HG03442 (cell line): ENCODE measurements at regions not wholly inside any gene's neighbourhood (a gene's known extent, or its start where the extent isn't known, plus 50 kb on each side); places are given as distances from the start of the nearest gene placed in this dataset.
"Not testable (repeated sequence)": the region's sequence is repeated elsewhere in the genome, so short reads cannot be mapped to it uniquely, and the experiment has no call there.

Experiments used
- ATAC-seq: cut with Tn5 transposase; IDR thresholded peaks from one replicate; pipeline ENCODE4 v1.9.1; 2021; ENCODE audit warnings: mild to moderate bottlenecking, moderate library complexity; ENCODE audit not compliant: unreplicated experiment

DNA sequence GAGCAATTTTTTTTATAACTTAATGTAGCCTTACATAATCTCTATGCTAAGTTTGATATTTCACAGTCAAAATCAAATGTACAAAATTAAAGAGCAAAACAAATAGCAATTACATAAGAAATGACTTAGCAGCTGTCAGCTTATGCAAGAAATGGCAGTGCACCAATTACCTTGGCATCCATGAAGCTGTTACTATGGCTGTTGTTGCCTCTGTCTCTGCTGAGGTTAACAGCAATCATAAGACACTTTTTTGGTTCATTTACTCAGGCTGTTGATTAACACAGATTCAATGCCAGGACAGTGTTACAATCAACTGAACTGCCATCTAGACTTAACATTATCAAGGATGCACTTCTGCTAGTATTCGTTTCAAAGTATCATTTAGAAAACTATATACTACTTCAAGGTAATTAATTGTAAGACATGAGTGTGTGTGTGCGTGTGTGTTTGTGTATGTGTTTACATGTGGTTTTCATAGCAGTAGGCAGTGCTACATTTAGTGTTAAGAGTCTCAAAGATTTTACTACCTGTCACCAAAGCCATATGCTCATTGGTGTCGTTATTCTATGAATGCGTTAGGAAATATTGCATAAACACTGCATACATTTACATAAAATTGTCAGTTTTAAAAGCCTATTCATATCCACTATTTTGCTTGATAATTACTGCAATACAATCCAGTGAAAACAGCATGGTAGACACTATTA is 1084.2 kb upstream of the COX7C start:
- no peak for ATAC-seq

DNA sequence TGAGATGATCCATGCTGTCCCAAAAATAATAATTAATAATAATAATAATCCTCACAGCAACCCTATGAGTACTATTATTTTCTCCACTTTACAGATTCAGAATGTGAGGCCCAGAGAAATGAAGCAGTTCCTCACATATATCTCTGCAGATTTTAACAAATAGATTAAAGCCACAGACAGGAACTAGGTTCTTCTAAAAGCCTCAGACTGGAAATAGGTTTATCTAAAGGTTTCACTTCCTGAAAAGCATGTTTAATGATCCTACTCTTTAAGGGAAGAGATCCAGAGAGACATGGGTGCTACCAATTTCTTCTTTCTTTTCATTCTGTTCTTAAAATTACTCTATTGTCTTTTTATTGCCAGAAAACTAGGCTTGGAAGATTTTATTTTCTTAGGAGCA is 1079.4 kb upstream of the COX7C start:
- no peak for ATAC-seq

DNA sequence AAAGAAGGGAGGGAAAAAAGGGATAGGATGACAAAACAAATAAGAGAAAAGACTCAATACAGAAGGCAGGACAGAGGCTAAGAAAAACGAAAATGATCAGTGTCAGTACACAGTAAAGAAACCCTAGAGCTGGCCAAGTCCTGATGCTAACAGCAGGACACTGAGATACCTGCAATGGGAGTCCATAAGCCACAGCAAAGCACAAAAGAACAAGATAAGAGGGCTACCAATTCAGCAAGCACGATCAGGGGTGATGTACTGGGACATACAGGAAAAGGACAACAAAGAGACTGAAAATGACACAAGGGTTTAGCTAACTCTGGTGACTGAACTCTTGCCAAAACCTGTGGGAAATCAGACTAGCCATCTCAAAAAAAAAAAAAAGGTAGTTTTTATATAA is 1072.6 kb upstream of the COX7C start:
- ATAC-seq, result no peak

DNA sequence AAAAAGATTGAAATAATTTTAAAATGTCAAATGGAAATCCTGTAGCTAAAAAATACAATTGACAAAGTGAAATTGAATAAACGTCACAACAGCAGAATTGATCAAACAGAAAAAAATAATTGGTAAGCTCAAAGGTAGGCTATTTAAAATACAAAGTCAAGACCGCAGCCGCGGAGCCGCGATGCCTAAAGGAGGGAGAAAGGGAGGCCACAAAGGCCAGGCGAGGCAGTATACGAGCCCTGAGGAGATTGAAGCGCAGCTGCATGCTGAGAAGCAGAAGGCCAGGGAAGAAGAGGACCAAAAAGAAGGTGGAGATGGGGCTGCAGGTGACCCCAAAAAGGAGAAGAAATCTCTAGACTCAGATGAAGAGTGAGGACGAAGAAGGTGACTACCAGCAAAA is 1068.5 kb upstream of the COX7C start:
- no peak for ATAC-seq

DNA sequence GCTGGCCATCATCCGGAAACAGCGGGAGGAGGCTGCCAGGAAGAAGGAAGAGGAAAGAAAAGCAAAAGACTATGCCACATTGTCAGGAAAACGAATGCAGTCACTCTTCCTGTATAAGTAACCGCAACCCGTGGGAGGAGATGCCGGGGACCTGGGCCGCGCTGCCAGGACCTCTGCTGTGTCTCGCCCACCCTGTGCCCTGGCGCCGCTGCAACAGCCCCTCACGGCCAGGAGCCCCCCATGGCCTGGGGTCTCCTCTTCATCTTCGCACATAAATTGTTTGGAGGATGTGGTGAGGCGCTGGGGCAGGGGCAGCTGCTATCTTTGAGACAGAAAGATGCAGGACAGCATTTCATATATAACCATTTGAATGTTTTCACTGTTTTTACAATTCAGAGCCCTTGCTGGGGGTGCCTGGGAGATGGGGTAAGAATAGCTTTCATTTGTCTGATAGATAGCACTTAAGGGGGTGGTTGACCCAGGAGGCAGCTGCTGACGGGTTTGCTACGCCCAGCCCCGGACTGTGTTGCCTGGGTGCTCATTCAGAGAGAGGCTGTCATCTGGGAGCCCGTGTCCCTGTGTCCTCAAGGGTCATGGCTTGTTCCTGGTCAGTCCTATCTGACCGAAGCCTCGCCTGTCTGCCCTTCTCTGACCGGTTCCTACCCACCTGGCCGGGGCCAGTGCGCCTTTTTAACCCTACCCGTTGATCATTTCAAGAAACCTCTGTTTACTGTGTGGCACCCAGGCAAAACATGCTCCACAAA is 1067.7 kb upstream of the COX7C start:
- ATAC-seq, result no peak

DNA sequence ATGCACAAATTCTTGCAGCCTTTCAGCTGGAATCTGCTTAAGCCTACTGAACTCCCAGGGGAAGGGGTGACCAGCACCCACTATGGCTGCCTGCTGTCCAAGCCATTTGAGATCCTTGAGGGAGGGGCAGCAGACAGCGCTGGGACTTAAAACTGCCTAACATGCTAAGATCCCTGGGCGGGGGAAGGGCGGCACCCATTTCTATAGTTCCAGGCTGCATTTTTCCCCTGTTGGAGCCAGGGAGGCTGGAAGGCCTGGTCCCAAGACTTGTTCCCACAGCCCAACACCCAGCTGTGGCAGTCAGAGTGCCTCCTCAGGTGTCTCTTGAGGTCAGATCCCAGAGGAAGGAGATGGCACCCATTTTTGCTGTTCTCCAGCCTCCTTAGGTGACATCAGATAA is 1061.3 kb upstream of the COX7C start:
- no peak for ATAC-seq

DNA sequence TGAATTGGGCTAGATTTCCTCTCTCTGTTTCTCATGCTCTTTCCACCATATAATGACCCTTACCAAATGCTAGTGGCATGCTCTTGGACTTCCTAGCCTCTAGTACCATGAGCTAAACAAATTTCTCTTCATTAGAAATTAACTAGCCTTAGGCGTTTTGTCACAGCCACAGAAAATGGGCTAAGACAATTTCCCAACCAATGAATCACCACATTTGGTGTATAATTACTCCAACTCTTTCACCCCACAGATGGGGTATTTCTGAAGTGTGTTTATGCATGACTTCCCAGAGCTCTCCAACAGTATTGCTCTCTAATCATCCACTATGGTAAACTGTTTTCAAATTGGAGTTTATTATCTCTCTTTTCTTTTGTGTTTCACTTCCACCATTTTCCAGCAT is 1041.1 kb upstream of the COX7C start:
- no peak for ATAC-seq

DNA sequence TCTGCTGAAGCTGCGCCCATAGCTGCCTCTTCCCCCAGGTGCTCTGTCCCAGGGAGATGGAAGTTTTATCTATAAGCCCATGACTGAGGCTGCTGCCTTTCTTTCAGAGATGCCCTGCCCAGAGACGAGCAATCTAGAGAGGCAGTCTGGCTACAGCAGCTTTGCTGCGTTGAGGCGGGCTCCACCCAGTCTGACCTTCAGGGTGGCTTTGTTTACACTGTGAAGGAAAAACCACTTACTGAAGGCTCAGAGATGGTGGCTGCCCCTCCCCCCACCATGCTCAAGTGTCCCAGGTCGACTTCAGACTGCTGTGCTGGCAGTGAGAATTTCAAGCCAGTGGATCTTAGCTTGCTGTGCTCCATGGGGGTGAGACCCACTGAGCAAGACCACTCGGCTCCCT is 1029.9 kb upstream of the COX7C start:
- not testable (repeated sequence) for ATAC-seq

DNA sequence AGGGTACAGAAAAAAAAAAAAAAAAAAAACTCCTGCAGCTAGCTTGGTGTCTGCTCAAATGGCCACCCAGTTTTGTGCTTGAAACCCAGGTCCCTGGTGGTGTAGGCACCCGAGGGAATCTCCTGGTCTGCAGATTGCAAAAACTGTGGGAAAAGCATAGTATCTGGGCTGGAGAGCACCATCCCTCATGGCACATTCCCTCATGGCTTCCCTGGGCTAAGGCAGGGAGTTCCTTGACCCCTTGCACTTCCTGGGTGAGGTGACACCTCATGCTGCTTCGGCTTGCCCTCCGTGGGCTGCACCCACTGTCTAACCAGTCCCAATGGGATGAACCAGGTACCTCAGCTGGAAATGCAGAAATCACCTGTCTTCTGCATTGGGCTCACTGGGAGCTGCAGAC is 1029.5 kb upstream of the COX7C start:
- ATAC-seq, result not testable (repeated sequence)

DNA sequence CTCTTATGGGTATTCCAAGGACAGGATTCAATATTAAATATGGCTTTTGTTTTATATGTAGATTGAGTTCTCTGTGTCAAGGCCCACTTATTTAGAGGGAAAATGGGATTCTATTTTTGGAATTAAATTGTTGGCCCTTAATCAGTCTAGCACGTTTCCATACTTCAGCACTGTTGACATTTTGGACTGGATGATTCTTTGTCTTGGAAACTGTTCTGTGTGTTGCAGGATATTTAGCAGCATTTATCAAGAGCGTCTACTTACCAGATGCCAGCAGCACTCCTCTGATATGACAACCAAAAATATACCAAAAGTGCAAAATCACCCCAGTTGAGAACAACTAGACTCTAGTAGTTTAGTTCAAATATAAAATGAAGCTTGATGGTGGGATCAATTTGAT is 1027.0 kb upstream of the COX7C start:
- no peak for ATAC-seq

DNA sequence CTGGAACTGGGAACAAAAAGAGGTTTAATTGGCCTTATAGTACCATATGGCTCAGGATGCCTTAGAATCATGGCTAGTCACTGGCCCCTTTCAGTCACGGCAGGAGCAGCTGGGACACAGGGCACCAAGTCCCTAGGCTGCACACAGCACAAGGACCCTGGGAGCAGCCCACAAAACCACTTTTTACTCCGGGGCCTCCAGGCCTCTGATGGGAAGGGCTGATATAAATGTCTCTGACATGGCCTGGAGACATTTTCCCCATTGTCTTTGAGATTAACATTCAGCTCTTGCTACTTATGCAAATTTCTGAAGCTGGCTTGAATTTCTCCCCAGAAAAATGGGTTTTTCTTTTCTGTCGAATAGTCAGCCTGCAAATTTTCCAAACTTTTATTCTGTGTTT is 1026.4 kb upstream of the COX7C start:
- no peak for ATAC-seq

DNA sequence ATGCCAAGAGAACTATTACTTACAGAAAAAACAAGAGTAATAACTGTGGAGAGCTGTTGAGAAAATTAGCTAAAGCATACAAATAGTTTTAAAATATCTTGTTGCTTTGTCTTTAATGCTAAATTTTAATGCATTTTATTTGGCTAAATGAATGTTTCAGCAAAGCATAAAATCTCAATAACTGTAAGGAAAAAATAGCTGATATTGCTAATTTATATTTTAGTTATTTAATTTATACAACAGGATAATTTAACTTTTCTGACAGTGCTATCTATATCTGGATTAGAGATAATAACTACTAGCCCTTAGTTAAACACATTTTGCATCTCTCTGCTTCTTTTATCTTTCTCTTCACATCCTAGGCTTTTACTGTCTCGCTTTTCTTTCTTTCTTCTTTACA is 1014.9 kb upstream of the COX7C start:
- ATAC-seq, result no peak

DNA sequence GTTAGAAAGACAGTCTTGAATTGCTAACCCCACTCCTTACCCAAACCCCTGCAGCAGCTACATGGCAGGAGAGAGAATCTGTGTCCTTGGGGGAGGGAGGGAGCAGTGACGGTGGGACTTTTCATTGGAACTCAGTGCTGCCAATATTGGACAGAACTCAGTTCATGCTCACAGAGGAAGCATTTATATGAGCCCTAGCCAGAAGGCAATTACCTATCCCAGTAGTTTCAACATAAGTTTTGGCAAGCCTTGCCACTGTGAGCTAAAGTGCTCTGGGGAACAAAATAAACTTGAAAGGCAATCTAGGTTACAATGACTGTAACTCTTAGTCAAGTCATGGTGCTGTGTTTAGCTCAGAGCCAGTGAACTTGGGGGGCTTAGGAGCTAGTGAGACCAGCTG is 1013.4 kb upstream of the COX7C start:
- ATAC-seq, result no peak

DNA sequence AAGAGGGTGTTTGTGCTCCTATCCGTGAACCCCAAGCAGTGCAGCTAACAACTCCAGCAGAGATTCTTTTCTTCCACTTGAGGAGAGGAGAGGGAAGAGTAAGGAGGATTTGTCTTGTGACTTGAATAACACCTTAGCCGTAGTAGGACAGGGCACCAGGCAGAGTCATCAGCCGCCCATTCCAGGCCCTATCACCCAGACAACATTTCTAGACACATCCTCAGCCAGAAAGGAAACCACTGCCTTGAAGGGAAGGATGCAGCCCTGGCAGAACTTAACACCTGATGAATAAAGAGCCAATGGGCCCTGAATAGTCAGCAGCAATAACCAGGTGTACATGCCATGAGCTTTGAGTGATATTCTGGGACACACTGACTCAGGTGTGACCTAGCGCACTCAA is 1013.0 kb upstream of the COX7C start:
- no peak for ATAC-seq

DNA sequence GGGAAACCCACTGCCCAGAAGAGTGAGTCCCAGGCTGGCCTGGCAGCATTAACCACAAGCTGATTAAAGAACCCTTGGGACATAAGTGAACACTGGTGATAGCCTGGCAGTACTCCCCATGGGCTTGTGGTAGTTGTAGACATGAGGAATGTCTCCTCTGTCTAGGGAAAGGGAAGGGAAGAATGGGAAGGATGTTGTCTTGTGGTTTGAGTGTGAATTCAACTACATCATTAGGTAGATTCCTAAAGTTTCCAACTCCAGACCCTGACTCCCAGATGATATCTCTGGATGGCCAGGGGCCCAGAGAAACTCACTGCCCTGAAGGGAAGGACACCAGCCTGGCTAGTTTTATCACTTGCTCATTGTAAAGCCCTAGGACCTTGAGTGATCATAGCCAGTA is 1012.4 kb upstream of the COX7C start:
- no peak for ATAC-seq

DNA sequence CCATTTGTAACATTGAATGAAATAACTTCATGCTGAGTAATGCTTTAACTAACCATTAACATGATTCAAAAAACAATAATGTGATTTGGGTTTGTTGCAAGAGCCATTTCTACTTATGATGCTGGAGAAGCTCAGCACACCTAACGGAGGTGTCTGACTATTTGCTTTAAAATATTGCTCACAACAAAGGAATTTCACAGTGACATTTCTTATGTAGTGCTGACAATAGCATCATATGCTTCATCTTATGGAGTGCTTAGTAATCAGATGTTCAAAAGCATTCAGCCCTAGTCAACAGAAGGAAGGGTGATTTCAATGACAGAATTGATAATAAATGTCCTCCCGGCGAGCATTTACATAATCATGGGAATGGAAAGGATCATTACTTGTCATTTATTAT is 1003.3 kb upstream of the COX7C start:
- no peak for ATAC-seq

DNA sequence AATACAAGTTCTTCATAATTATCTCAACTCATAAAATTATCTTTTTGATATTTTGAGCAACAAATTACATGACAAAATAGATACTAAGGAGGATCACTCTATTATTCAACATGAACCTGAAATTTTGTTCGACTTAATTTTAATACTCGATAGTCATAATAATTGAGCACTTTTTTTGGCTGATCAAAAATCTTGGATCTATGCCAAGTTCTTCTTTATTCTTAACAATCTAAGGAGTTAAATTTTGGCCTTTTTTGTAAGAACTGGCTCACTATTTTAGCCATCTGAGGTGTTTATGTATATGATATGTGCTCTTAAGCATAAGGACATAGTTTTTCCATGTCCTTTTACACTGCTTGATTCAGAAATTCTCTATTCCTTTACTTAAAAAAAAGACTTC is 996.1 kb upstream of the COX7C start:
- ATAC-seq, result no peak

DNA sequence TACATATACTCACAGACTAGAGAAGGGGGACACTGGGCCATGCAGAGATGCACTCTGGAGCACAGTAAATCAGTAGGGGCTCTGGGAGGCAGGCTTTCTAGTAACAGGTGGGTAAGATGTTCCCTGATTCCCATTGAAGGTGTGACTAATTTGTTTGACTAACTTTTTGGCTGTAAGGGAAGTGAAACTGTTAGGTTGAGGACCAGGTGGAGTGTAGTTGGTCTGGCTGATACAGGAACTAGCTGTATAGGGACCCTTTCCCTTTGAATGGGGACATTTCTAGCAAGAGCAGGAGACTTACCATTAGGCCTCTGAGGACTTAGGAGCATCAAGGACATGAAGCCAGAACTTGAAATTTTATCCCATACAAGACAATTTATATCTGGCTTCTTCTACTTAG is 989.6 kb upstream of the COX7C start:
- ATAC-seq, result no peak

DNA sequence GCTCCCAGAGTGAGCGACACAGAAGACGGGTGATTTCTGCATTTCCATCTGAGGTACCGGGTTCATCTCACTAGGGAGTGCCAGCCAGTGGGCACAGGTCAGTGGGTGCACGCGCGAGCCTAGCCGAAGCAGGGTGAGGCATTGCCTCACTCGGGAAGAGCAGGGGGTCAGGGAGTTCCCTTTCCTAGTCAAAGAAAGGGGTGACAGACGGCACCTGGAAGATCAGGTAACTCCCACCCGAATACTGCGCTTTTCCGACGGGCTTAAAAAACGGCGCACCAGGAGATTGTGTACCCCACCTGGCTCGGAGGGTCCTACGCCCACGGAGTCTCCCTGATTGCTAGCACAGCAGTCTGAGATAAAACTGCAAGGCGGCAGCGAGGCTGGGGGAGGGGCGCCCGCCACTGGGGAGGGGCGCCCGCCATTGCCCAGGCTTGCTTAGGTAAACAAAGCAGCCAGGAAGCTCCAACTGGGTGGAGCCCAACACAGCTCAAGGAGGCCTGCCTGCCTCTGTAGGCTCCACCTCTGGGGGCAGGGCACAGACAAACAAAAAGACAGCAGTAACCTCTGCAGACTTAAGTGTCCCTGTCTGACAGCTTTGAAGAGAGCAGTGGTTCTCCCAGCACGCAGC is 979.1 kb upstream of the COX7C start:
- ATAC-seq, result not testable (repeated sequence)

DNA sequence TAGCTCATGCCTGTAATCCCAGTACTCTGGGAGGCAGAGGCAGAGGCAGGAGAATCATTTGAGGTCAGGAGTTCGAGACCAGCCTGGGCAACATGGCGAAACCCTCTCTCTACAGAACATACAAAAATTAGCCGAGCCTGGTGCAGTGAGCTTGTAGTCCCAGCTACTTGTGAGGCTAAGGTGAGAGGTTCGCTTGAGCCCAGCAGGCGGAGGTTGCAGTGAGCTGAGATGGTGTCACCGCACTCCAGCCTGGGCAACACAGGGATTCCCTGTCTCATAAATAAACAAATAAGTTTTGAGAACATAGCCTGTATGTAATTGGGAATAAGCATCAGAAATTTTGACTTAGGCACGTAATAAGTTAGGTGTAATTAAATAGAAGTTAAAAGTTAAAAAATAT is 971.7 kb upstream of the COX7C start:
- no peak for ATAC-seq

DNA sequence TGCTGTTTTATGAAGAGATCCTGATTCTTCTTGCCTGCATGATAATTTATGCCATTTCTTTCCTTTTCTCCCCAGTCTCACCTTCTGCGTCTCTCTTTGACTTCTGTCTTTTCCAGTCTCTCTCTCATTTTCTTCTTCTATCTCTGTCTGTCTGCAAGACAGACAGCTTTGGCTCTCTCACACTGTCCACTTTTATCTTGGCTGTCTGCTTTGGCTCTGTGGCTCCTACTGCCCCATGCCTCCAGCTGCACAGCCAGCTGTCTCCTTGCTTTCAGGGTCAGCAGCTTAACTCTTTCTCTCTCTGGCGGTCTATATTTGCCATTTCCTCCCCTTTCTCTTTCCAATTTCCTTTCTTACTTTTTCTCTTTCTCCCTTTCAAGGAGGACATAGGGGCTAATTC is 971.1 kb upstream of the COX7C start:
- ATAC-seq, result no peak
